ENCODE measurements at regions not wholly inside any gene's neighbourhood (a gene's known extent, or its start where the extent isn't known, plus 50 kb on each side); places are given as distances from the start of the nearest gene placed in this dataset.

DNA sequence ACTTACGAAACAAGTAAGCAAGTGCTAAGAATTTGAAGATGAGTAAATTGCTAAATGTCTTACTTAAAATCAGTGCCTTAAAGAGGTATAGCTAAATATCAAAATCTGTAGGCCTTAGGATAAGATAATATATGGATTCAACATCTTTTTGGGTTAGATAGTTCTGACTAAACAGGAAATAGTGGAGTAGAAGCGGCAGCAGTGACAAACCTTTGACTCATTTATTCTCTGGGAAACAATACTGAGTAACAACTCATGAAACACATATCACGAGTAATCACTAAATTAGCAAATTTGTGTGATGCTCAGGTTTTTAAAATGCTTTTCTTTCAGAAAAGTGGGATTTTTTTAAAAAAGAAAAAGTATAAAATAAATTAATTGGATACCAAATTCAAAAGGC is 762.1 kb upstream of the TYRP1 start:
- no peaks in the 10 kb centered on the region for H3K36me3 ChIP-seq (ENCODE audit: insufficient read depth, low read depth, low read length)
- H3K27me3 ChIP-seq (ENCODE audit: insufficient read depth, low read length): no peaks in the 10 kb centered on the region
- no peaks in the 10 kb centered on the region for H3K9me3 ChIP-seq (ENCODE audit: insufficient read depth, low read depth, low read length)
- H3K4me1 ChIP-seq (ENCODE audit: insufficient read depth, low read length): no peaks in the 10 kb centered on the region
- no peak overlapping the region for H3K9ac ChIP-seq (ENCODE audit: low read depth, low read length)
- no peak overlapping the region for H3K27ac ChIP-seq (ENCODE audit: low read length)
- H3K4me3 ChIP-seq (ENCODE audit: low read length): no peak overlapping the region

GRCh38 chr9:11931751-11932150 is 761.4 kb upstream of the TYRP1 start:
- H3K27ac ChIP-seq (ENCODE audit: low read length): no peak overlapping the region
- no peak overlapping the region for H3K9ac ChIP-seq (ENCODE audit: low read depth, low read length)
- no peaks in the 10 kb centered on the region for H3K27me3 ChIP-seq (ENCODE audit: insufficient read depth, low read length)
- H3K36me3 ChIP-seq (ENCODE audit: insufficient read depth, low read depth, low read length): no peaks in the 10 kb centered on the region
- H3K9me3 ChIP-seq (ENCODE audit: insufficient read depth, low read depth, low read length): no peaks in the 10 kb centered on the region
- H3K4me1 ChIP-seq (ENCODE audit: insufficient read depth, low read length): no peaks in the 10 kb centered on the region
- no peak overlapping the region for H3K4me3 ChIP-seq (ENCODE audit: low read length)

- Histone ChIP-seq H3K4me3 (ENCODE audit: low read length) (no peak overlapping the region), H3K4me1 (ENCODE audit: insufficient read depth, low read length) (no peaks in the 10 kb centered on the region), H3K27ac (ENCODE audit: low read length) (no peak overlapping the region), H3K9ac (ENCODE audit: low read depth, low read length) (no peak overlapping the region), H3K27me3 (ENCODE audit: insufficient read depth, low read length) (no peaks in the 10 kb centered on the region), H3K9me3 (ENCODE audit: insufficient read depth, low read depth, low read length) (no peaks in the 10 kb centered on the region), H3K36me3 (ENCODE audit: insufficient read depth, low read depth, low read length) (no peaks in the 10 kb centered on the region)
Measured at GRCh38 chr9:11933926-11934325, 759.3 kb upstream of the TYRP1 start.

DNA sequence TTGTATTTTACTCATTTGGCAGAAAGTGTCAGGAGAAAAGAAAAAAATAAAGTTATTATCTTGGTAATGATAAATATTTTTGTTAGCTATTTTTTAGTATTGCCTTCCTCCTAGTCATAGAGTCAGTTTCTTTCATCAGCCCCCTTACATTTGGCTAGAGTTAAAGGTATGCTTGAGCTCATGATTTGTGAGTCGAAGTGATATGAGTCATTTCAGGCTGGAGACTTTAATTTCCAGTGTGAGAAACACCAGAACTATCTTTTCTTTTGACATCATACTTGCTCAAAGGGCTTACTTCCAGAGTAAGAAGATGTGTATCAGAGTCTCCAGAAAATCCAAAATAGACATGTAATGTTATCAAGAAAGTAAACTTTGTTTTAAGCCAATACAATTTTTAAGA is 746.7 kb upstream of the TYRP1 start:
- Histone ChIP-seq H3K9ac (ENCODE audit: low read depth, low read length) (no peak overlapping the region), H3K36me3 (ENCODE audit: insufficient read depth, low read depth, low read length) (no peaks in the 10 kb centered on the region), H3K27me3 (ENCODE audit: insufficient read depth, low read length) (no peaks in the 10 kb centered on the region), H3K9me3 (ENCODE audit: insufficient read depth, low read depth, low read length) (no peaks in the 10 kb centered on the region; the same call in none of the 2 replicates), H3K4me3 (ENCODE audit: low read length) (no peak overlapping the region), H3K27ac (ENCODE audit: low read length) (no peak overlapping the region), H3K4me1 (ENCODE audit: insufficient read depth, low read length) (no peaks in the 10 kb centered on the region)

- Histone ChIP-seq H3K9me3 (ENCODE audit: insufficient read depth, low read depth, low read length) (no peaks in the 10 kb centered on the region), H3K36me3 (ENCODE audit: insufficient read depth, low read depth, low read length) (no peaks in the 10 kb centered on the region), H3K4me3 (ENCODE audit: low read length) (no peak overlapping the region), H3K27ac (ENCODE audit: low read length) (no peak overlapping the region), H3K27me3 (ENCODE audit: insufficient read depth, low read length) (no peaks in the 10 kb centered on the region), H3K4me1 (ENCODE audit: insufficient read depth, low read length) (no peaks in the 10 kb centered on the region), H3K9ac (ENCODE audit: low read depth, low read length) (no peak overlapping the region)
Measured at GRCh38 chr9:11962327-11962726, 730.9 kb upstream of the TYRP1 start.

GRCh38 chr9:11966786-11967185 is 726.4 kb upstream of the TYRP1 start:
- H3K9ac ChIP-seq (ENCODE audit: low read depth, low read length): no peak overlapping the region
- H3K9me3 ChIP-seq (ENCODE audit: insufficient read depth, low read depth, low read length): no peaks in the 10 kb centered on the region
- no peaks in the 10 kb centered on the region for H3K27me3 ChIP-seq (ENCODE audit: insufficient read depth, low read length)
- H3K4me1 ChIP-seq (ENCODE audit: insufficient read depth, low read length): no peaks in the 10 kb centered on the region
- H3K36me3 ChIP-seq (ENCODE audit: insufficient read depth, low read depth, low read length): no peaks in the 10 kb centered on the region
- no peak overlapping the region for H3K4me3 ChIP-seq (ENCODE audit: low read length)
- H3K27ac ChIP-seq (ENCODE audit: low read length): no peak overlapping the region

DNA sequence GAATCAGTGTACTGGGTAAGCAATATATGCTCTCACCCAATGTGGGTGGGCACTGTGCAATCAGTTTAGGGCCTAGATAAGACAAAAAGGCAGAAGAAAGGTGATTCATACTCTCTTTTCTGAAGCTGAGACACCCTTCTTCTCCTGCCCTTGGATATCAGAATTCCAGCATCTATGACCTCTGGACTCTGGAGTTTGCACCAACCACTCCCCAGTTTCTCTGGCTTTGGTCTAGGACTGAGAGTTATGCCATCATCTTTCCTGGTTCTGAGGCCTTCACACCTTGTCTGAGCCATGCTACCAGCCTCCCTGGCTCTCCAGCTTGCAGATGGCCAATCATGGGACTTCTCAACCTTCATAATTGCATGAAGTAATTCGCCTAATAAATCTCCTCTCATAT is 724.6 kb upstream of the TYRP1 start:
- Histone ChIP-seq H3K27me3 (ENCODE audit: insufficient read depth, low read length) (no peaks in the 10 kb centered on the region), H3K9me3 (ENCODE audit: insufficient read depth, low read depth, low read length) (no peaks in the 10 kb centered on the region), H3K27ac (ENCODE audit: low read length) (no peak overlapping the region), H3K36me3 (ENCODE audit: insufficient read depth, low read depth, low read length) (no peaks in the 10 kb centered on the region), H3K9ac (ENCODE audit: low read depth, low read length) (no peak overlapping the region), H3K4me1 (ENCODE audit: insufficient read depth, low read length) (no peaks in the 10 kb centered on the region), H3K4me3 (ENCODE audit: low read length) (no peak overlapping the region)

GRCh38 chr9:11973011-11973410 is 720.2 kb upstream of the TYRP1 start:
- no peak overlapping the region for H3K4me3 ChIP-seq (ENCODE audit: low read length)
- no peaks in the 10 kb centered on the region for H3K27me3 ChIP-seq (ENCODE audit: insufficient read depth, low read length)
- no peak overlapping the region for H3K9ac ChIP-seq (ENCODE audit: low read depth, low read length)
- H3K4me1 ChIP-seq (ENCODE audit: insufficient read depth, low read length): no peaks in the 10 kb centered on the region
- H3K27ac ChIP-seq (ENCODE audit: low read length): no peak overlapping the region
- H3K36me3 ChIP-seq (ENCODE audit: insufficient read depth, low read depth, low read length): no peaks in the 10 kb centered on the region
- H3K9me3 ChIP-seq (ENCODE audit: insufficient read depth, low read depth, low read length): no peaks in the 10 kb centered on the region

DNA sequence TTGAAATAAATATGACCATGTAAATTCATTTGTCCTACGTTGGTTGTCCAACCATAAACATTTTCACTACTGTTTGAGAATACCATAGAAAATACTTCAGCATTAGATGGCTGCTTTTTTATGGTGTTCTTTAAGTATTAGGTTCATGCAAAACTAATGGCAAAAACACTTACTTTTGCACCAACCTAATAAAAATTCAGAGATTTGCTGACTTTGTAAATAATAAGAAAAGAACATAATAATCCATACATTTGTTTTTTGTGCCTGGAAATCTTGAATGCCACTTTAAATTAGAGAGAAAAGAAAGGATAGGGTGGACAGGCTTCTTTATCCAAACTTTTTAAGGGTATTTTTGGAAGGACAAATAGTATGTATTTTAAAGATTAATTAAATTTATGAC is 719.7 kb upstream of the TYRP1 start:
- no peaks in the 10 kb centered on the region for H3K4me1 ChIP-seq (ENCODE audit: insufficient read depth, low read length)
- H3K4me3 ChIP-seq (ENCODE audit: low read length): no peak overlapping the region
- no peaks in the 10 kb centered on the region for H3K27me3 ChIP-seq (ENCODE audit: insufficient read depth, low read length)
- no peaks in the 10 kb centered on the region for H3K36me3 ChIP-seq (ENCODE audit: insufficient read depth, low read depth, low read length)
- H3K9me3 ChIP-seq (ENCODE audit: insufficient read depth, low read depth, low read length): no peaks in the 10 kb centered on the region
- H3K27ac ChIP-seq (ENCODE audit: low read length): no peak overlapping the region
- no peak overlapping the region for H3K9ac ChIP-seq (ENCODE audit: low read depth, low read length)

DNA sequence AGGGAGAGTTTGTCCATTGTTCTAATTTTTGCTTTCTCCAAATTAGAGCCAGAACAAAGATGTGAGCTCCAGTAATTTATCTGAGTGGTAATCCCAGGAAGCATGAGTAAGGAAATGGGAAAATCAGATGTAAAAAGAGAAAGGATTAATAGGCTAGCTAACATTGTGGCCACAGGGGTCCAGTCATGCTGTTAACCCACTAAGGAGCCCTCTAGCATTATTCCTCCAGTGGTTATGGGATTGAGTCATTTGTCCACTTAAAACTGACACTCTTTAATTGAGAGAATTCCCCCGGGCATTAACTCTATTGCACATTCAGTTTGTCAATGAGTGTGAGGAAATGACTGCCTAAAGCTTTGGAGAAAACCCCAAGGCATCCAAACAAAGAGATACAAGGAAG is 700.3 kb upstream of the TYRP1 start:
- Histone ChIP-seq H3K4me3 (ENCODE audit: low read length) (no peak overlapping the region), H3K36me3 (ENCODE audit: insufficient read depth, low read depth, low read length) (no peaks in the 10 kb centered on the region), H3K9ac (ENCODE audit: low read depth, low read length) (no peak overlapping the region), H3K4me1 (ENCODE audit: insufficient read depth, low read length) (no peaks in the 10 kb centered on the region), H3K27me3 (ENCODE audit: insufficient read depth, low read length) (no peaks in the 10 kb centered on the region), H3K27ac (ENCODE audit: low read length) (no peak overlapping the region), H3K9me3 (ENCODE audit: insufficient read depth, low read depth, low read length) (no peaks in the 10 kb centered on the region)

- Histone ChIP-seq H3K27me3 (ENCODE audit: insufficient read depth, low read length) (no peaks in the 10 kb centered on the region), H3K36me3 (ENCODE audit: insufficient read depth, low read depth, low read length) (no peaks in the 10 kb centered on the region), H3K4me3 (ENCODE audit: low read length) (no peak overlapping the region), H3K27ac (ENCODE audit: low read length) (no peak overlapping the region), H3K9me3 (ENCODE audit: insufficient read depth, low read depth, low read length) (peaks cover 19% of the 10 kb centered on the region), H3K4me1 (ENCODE audit: insufficient read depth, low read length) (no peaks in the 10 kb centered on the region), H3K9ac (ENCODE audit: low read depth, low read length) (no peak overlapping the region)
Measured at GRCh38 chr9:12014488-12014887, 678.7 kb upstream of the TYRP1 start.

GRCh38 chr9:12054235-12054634 is 639.0 kb upstream of the TYRP1 start:
- Histone ChIP-seq H3K27ac (ENCODE audit: low read length) (no peak overlapping the region), H3K4me3 (ENCODE audit: low read length) (no peak overlapping the region), H3K36me3 (ENCODE audit: insufficient read depth, low read depth, low read length) (no peaks in the 10 kb centered on the region), H3K9me3 (ENCODE audit: insufficient read depth, low read depth, low read length) (peaks cover 48% of the 10 kb centered on the region), H3K27me3 (ENCODE audit: insufficient read depth, low read length) (no peaks in the 10 kb centered on the region), H3K4me1 (ENCODE audit: insufficient read depth, low read length) (no peaks in the 10 kb centered on the region), H3K9ac (ENCODE audit: low read depth, low read length) (no peak overlapping the region)

DNA sequence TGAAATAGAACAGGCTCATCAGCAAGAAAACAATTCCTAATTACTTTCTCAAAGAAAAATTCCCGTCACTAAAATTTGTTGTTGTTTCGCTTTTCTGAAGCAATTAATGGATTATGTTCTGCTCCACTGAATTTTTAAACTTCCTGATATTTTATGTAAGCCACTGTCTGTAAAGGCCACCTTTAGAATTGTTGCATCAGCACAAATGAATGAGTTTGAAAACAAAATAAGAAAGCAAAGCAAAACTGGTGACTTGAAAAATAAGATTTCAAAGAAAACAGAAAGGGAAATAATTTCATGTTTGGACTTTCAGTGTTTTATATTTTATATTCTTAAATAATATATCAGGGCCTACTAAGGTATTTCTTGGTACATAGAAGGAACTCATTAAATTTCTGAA is 636.3 kb upstream of the TYRP1 start:
- Histone ChIP-seq H3K4me3 (ENCODE audit: low read length) (no peak overlapping the region), H3K9ac (ENCODE audit: low read depth, low read length) (no peak overlapping the region), H3K27me3 (ENCODE audit: insufficient read depth, low read length) (no peaks in the 10 kb centered on the region), H3K27ac (ENCODE audit: low read length) (no peak overlapping the region), H3K9me3 (ENCODE audit: insufficient read depth, low read depth, low read length) (peaks cover 43% of the 10 kb centered on the region), H3K4me1 (ENCODE audit: insufficient read depth, low read length) (no peaks in the 10 kb centered on the region), H3K36me3 (ENCODE audit: insufficient read depth, low read depth, low read length) (no peaks in the 10 kb centered on the region)

Data from iPS-20b (cell line).